Subcutaneous abdominal adipose tissue (tissue), 5 donors: ENCODE measurements at regions not wholly inside any gene's neighbourhood (a gene's known extent, or its start where the extent isn't known, plus 50 kb on each side); places are given as distances from the start of the nearest gene placed in this dataset.
"Not testable (repeated sequence)": the region's sequence is repeated elsewhere in the genome, so short reads cannot be mapped to it uniquely, and the experiment has no call there.

ENCODE experiments used
- H3K27ac ChIP-seq: one replicate; pipeline ENCODE4 v1.7.0; 2013; ENCODE audit warnings: low read depth, mild to moderate bottlenecking, inconsistent platforms, low read length, moderate library complexity
- H3K27me3 ChIP-seq, 5 donors: one replicate each; pipeline ENCODE4 v1.7.0; 2013; ENCODE audit warnings: low read length in 5 of 5, inconsistent platforms in 1 of 5; ENCODE audit not compliant: control insufficient read depth in 5 of 5, insufficient read depth in 4 of 5
- H3K36me3 ChIP-seq, 5 donors: one replicate each; pipeline ENCODE4 v1.7.0; 2013; ENCODE audit warnings: low read length in 5 of 5; ENCODE audit not compliant: control insufficient read depth in 5 of 5, insufficient read depth in 5 of 5
- H3K4me1 ChIP-seq, 5 donors: one replicate each; pipeline ENCODE4 v1.7.0; 2013; ENCODE audit warnings: low read length in 5 of 5, mild to moderate bottlenecking in 3 of 5, moderate library complexity in 1 of 5; ENCODE audit not compliant: control insufficient read depth in 5 of 5, insufficient read depth in 5 of 5
- H3K4me3 ChIP-seq, 5 donors: one replicate each; pipeline ENCODE4 v1.7.0; 2013; ENCODE audit warnings: low read length in 5 of 5, low read depth in 1 of 5
- H3K9ac ChIP-seq, 5 donors: one replicate each; pipeline ENCODE4 v1.7.0; 2013; ENCODE audit warnings: low read length in 5 of 5, mild to moderate bottlenecking in 4 of 5, moderate library complexity in 3 of 5
- H3K9me3 ChIP-seq, 5 donors: one replicate each; pipeline ENCODE4 v1.7.0; 2013; ENCODE audit warnings: low read length in 5 of 5; ENCODE audit not compliant: control insufficient read depth in 5 of 5
- donor health status: healthy.
- donor health status: healthy.
- donor health status: healthy.
- donor health status: healthy.
- donor health status: healthy.

DNA sequence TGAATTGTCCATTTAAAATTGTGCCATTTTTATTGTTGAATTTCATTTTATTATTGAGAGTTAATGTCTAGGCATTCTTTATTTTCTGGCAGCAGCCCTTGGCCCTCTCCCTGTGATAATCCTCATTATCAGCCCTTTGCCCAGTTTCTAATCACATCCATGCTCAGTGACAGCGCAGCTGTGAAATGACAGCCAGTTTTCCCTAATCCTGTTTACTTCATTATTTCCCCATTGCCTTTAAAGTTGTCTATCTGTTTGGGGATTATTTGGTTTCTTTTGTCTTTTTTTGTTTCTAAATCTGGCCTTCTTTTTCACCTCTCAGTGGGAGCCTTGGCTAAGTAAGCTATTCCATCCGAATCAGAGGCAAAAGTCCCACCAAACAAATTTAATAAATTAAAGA lies 476.9 kb downstream of the SLC6A15 start:
- no peak overlapping the region for H3K4me3 ChIP-seq
- no peak overlapping the region for H3K9ac ChIP-seq
- H3K27ac ChIP-seq = no peak overlapping the region
- no peaks in the 10 kb centered on the region for H3K27me3 ChIP-seq
- no peaks in the 10 kb centered on the region for H3K36me3 ChIP-seq
- no peaks in the 10 kb centered on the region for H3K4me1 ChIP-seq
- no peaks in the 10 kb centered on the region for H3K9me3 ChIP-seq

DNA sequence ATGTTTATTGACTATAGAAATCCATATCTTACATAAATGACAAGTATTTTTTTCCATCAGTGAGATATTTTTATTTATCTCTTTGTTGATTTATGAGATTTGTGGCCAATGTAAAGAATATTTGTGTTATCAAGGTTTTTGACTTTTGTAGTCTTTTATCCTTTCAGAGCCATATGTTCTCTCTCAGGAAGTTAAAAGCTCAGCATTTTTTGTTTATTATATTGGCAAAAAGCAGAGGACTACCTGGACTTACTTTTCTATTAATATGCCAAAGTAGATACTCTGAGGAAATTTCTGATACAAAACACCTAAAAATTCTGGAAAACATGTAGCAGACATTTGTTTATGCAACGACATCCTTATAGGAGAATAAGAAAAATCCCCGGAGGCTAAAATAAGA lies 490.3 kb downstream of the SLC6A15 start:
- no peaks in the 10 kb centered on the region for H3K27me3 ChIP-seq
- no peaks in the 10 kb centered on the region for H3K36me3 ChIP-seq
- no peak overlapping the region for H3K4me3 ChIP-seq
- no peaks in the 10 kb centered on the region for H3K4me1 ChIP-seq
- no peaks in the 10 kb centered on the region for H3K9me3 ChIP-seq
- no peak overlapping the region for H3K27ac ChIP-seq
- H3K9ac ChIP-seq = no peak overlapping the region

DNA sequence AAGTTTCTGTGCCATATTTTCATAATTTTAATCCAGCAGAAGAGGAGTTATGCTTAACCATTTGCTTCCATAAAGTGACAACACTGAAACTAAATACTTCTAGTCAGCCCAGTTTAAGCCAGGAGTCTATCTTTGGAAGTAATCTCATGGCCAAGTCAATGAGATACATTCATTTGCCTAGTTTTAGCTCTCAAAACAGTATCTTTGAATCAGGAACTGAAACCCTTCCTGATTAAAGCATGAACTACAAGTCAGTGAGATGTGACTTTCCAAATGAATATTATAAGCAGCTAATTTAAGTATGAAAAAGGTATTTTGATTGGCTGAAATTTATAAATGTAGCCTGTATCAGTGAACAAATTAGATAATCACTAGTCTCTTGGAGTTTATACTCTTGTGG lies 491.5 kb downstream of the SLC6A15 start:
- Histone ChIP-seq H3K4me3 (no peak overlapping the region), H3K27ac (no peak overlapping the region), H3K9ac (no peak overlapping the region), H3K9me3 (no peaks in the 10 kb centered on the region), H3K27me3 (no peaks in the 10 kb centered on the region), H3K36me3 (no peaks in the 10 kb centered on the region), H3K4me1 (peaks cover 0 to 4% (median 0%) of the 10 kb centered on the region in 5 donors)

DNA sequence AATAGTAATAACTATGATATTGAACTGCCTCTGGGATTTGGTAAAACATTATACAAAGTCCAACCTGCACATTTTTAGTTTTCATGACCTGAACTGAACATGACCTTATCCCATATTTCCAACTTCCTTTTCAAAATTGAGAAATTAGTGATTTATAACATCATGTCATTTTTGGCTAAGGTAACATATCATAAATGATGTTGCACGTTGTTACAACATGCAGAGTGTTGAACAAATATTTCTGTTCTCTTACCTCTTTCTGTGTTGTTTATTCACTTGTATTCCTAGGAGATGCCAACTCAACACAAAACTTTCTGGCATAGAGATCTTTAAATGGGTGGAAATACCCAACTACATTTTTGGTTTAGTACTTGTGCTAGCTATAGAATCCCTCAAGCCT lies 496.0 kb downstream of the SLC6A15 start:
- H3K9me3 ChIP-seq = no peaks in the 10 kb centered on the region
- no peak overlapping the region for H3K4me3 ChIP-seq
- no peaks in the 10 kb centered on the region for H3K36me3 ChIP-seq
- no peaks in the 10 kb centered on the region for H3K27me3 ChIP-seq
- H3K9ac ChIP-seq = no peak overlapping the region
- no peak overlapping the region for H3K27ac ChIP-seq
- peaks cover 0 to 4% (median 0%) of the 10 kb centered on the region in 5 donors for H3K4me1 ChIP-seq

DNA sequence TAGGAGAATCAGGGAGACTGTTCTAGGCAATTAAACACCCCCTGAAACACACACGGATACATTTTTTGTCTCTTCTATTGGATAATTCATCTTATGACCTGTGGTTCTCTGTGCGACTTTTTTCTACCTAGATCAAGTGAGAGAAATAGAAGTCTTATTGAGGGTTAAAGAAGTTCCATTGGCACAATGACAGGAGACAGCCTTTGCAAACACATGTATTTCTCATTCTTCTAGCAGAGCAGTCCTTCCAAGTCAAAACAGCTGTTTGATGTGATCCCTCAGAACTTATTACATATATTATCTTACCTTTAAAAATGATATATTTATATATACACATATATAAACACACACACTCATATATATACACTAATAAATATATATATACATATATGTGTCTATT lies 496.7 kb downstream of the SLC6A15 start:
- Histone ChIP-seq H3K9ac (no peak overlapping the region), H3K4me1 (peaks cover 0 to 4% (median 0%) of the 10 kb centered on the region in 5 donors), H3K27ac (no peak overlapping the region), H3K4me3 (no peak overlapping the region), H3K27me3 (no peaks in the 10 kb centered on the region), H3K36me3 (no peaks in the 10 kb centered on the region), H3K9me3 (no peaks in the 10 kb centered on the region)

DNA sequence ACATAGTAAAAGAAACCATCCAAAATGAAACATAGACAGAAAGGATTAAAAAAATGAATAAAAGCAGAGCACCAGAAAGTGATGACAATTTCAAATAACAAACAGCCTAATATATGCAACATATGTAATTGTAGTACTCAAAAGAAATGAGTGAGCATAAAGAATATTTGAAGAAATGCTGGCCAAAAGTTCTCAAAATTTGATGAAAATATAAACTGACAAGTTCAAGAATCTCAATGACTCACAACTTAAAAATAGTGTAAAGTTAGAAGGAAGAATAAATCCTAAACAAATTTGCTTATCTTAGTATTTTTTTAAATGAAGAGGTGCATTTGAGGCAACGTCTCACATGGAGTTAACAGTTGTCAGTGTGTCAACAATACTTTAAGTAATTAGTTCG lies 498.9 kb downstream of the SLC6A15 start:
- Histone ChIP-seq H3K27ac (no peak overlapping the region), H3K9me3 (no peaks in the 10 kb centered on the region), H3K4me1 (peaks cover 0 to 4% (median 0%) of the 10 kb centered on the region in 5 donors), H3K9ac (no peak overlapping the region), H3K4me3 (no peak overlapping the region), H3K27me3 (no peaks in the 10 kb centered on the region), H3K36me3 (no peaks in the 10 kb centered on the region)

DNA sequence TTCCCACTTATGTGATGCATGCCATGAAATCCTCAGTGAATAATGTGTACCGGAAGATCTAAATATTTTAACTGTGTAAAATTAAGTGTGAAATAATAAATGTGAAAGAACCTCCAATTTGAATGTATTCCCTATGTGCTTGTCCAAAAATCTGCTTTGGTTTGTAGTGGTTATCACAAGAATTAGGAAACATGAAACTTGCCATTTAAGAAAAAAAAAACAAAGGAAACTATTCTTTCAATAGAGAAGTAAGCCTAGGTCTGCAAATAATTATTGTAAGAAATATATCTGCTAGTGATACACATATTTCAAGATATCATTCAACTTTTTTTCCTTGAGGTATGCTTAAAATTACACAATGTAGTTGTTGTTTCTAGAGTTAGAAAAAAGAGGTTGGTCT lies 500.4 kb downstream of the SLC6A15 start:
- Histone ChIP-seq H3K4me3 (no peak overlapping the region), H3K36me3 (no peaks in the 10 kb centered on the region), H3K27ac (no peak overlapping the region), H3K27me3 (no peaks in the 10 kb centered on the region), H3K9ac (no peak overlapping the region), H3K4me1 (peaks cover 0 to 4% (median 0%) of the 10 kb centered on the region in 5 donors), H3K9me3 (no peaks in the 10 kb centered on the region)

DNA sequence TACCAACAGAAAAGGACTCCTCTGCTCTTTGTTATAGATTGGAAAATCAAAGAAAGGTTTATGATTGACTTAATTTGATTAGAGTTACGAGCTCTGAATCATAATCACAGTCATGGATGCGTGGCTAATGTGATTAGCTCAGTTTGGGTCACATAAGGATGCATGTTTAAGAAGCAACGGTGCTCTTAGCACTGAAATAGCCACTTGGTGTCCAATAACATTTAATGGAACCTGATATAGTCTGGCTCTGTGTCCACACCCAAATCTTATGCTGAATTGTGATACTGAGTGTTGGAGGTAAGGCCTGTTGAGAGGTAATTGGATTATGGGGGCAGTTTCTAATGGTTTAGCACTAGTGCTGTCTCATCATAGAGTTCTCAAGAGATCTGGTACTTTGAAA lies 501.6 kb downstream of the SLC6A15 start:
- no peaks in the 10 kb centered on the region for H3K36me3 ChIP-seq
- no peaks in the 10 kb centered on the region for H3K4me1 ChIP-seq
- H3K4me3 ChIP-seq = no peak overlapping the region
- peaks cover 0 to 3% (median 0%) of the 10 kb centered on the region in 5 donors for H3K9me3 ChIP-seq
- H3K27me3 ChIP-seq = no peaks in the 10 kb centered on the region
- no peak overlapping the region for H3K27ac ChIP-seq
- H3K9ac ChIP-seq = no peak overlapping the region

DNA sequence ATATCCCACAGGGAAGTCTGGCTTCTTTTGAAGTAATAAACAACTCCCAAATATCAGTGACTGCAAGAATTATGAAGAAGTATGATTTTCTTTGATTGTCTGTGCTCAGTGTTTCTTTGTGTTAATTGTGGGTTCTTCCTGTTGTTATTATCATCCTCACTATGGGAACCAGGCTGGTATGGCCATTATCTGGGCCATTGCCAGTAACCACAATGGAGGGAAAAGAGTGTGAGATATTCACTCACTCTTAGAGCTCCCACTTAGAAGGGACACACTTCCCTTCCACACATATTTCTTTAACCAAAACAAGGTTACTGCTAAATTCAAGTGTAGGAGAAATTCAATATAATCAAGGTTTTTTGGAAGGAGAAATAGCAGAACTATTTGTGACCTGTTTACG lies 503.7 kb downstream of the SLC6A15 start:
- peaks cover 0 to 3% (median 0%) of the 10 kb centered on the region in 5 donors for H3K9me3 ChIP-seq

DNA sequence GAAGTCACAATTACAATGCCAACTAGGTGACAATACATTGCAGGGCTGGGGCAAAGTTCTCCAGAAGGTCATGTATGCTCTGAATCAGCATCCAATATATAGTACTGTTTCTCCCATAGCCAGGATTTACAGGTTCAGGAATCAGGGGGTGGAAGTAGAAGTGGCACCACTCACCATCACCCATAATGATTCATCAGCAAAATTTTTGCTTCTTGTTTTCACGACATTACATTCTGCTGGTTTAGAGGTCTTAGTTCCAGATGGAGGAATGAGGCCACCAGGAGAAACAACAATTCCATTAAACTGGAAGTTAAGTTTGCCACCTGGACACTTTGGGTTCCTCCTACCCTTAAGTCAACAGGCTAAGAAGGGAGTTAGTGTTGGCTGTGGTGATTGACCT lies 505.9 kb downstream of the SLC6A15 start:
- H3K36me3 ChIP-seq, H3K4me3 ChIP-seq, H3K9me3 ChIP-seq, H3K4me1 ChIP-seq, H3K27me3 ChIP-seq, H3K27ac ChIP-seq, H3K9ac ChIP-seq: not testable (repeated sequence)

More for the DNA sequence above, 503.7 kb downstream of the SLC6A15 start:
- no peaks in the 10 kb centered on the region for H3K36me3 ChIP-seq
- H3K9ac ChIP-seq = no peak overlapping the region
- no peak overlapping the region for H3K4me3 ChIP-seq
- no peaks in the 10 kb centered on the region for H3K4me1 ChIP-seq
- H3K27me3 ChIP-seq = no peaks in the 10 kb centered on the region
- no peak overlapping the region for H3K27ac ChIP-seq

DNA sequence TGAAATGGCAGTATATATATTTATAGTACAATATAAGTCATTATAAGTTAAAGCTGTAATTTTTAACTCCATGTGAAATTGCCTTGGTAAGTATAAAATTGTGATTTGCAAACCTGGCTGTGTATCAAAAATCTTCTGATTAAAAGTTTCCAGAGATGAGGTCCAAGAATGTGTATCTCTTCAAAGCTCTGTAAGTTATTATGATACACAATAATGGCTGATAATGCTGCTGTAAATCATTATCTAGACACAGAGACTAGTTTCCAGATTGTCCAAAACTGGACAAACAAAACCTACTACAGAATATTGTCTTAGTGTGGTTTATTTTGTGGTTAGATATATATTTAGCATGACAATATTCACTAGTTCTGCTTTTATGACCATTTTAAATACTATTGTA lies 514.8 kb downstream of the SLC6A15 start:
- no peaks in the 10 kb centered on the region for H3K36me3 ChIP-seq
- H3K9ac ChIP-seq = no peak overlapping the region
- H3K27ac ChIP-seq = no peak overlapping the region
- no peak overlapping the region for H3K4me3 ChIP-seq
- H3K27me3 ChIP-seq = no peaks in the 10 kb centered on the region
- no peaks in the 10 kb centered on the region for H3K9me3 ChIP-seq
- H3K4me1 ChIP-seq = no peaks in the 10 kb centered on the region
